HepG2 (cell line): ENCODE measurements at regions not wholly inside any gene's neighbourhood (a gene's known extent, or its start where the extent isn't known, plus 50 kb on each side); places are given as distances from the start of the nearest gene placed in this dataset.
"Not testable (repeated sequence)": the region's sequence is repeated elsewhere in the genome, so short reads cannot be mapped to it uniquely, and the experiment has no call there.

Experiments used
- ATAC-seq: fragments of 200-7000 bp; cut with Tn5 transposase; 3 replicates; pipeline ENCODE4 v1.9.1; 2020; ENCODE audit warnings: mild to moderate bottlenecking, moderate library complexity
- BruUV-seq: library from RNA; stranded (reverse); fragments of 400-500 nt; replicated peaks from 2 replicates; lab custom pipeline; 2021; lab: Mats Ljungman, UMichigan
- CTCF ChIA-PET: fragments of 300-600 bp; formaldehyde crosslinking; extraction: SDS; loops from one replicate; lab custom pipeline; 2021; ENCODE audit warnings: low total read pairs, inconsistent platforms, low intra/inter-chr PET ratio; lab: Yijun Ruan, JAX
- POLR2A ChIA-PET: fragments of 350-600 bp; sonication (Branson Sonifier 250); formaldehyde crosslinking; loops from one replicate; lab custom pipeline; 2020; ENCODE audit warnings: antibody characterized with exemption, inconsistent platforms; lab: Yijun Ruan, JAX
- DNase-seq: peaks from one replicate; pipeline ENCODE4 v3.0.0-alpha.2; 2015; ENCODE audit warnings: low spot score
- FAIRE-seq: peaks from 3 replicates; lab custom pipeline; 2011; peaks lifted over from hg19 to GRCh38; lab: Jason Lieb, UNC
- H2AFZ ChIP-seq: one replicate; pipeline ENCODE4 v1.6.1; 2011; ENCODE audit warnings: low read length, inconsistent platforms
- H3K27ac ChIP-seq: fragments of 300-600 bp; 3 replicates; pipeline ENCODE4 v1.8.0; 2011; ENCODE audit warnings: mixed run types, mild to moderate bottlenecking, mixed read lengths, low read length, inconsistent platforms; ENCODE audit not compliant: insufficient read depth; ENCODE audit errors: extremely low read length
- H3K27me3 ChIP-seq, 2 experiments: fragments of 200-600 bp in 1 of 2; 2 replicates in 1 of 2; 3 replicates in 1 of 2; pipeline versions ENCODE4 v1.6.0 to v1.8.0; 2011; ENCODE audit warnings: low read length in 2 of 2, mild to moderate bottlenecking in 2 of 2, moderate library complexity in 2 of 2, inconsistent platforms in 1 of 2; ENCODE audit not compliant: insufficient read depth in 2 of 2, control insufficient read depth in 1 of 2
- H3K36me3 ChIP-seq, 2 experiments: fragments of 200-600 bp in 1 of 2; replicated peaks in 1 of 2; 2 replicates in 1 of 2; 3 replicates in 1 of 2; pipeline versions ENCODE4 v1.5.1 to v1.8.0; 2011; ENCODE audit warnings: low read length in 2 of 2, inconsistent platforms in 1 of 2; ENCODE audit not compliant: insufficient read depth in 2 of 2, control insufficient read depth in 1 of 2
- H3K4me1 ChIP-seq: 2 replicates; pipeline ENCODE4 v1.5.1; 2012; ENCODE audit warnings: low read length, inconsistent platforms; ENCODE audit not compliant: insufficient read depth
- H3K4me2 ChIP-seq: 2 replicates; pipeline ENCODE4 v1.6.0; 2011; ENCODE audit warnings: low read depth, low read length, inconsistent platforms
- H3K4me3 ChIP-seq, 3 experiments: fragments of 200-600 bp in 1 of 3; sonication (generic), shearing (Covaris generic) in 1 of 3; replicated peaks in 1 of 3; 2 replicates each; pipeline ENCODE4 v1.5.1; 2011 to 2016; ENCODE audit warnings: low read length in 3 of 3, inconsistent platforms in 2 of 3, low read depth in 2 of 3, mild to moderate bottlenecking in 2 of 3, control low read depth in 1 of 3, mixed read lengths in 1 of 3; ENCODE audit not compliant: insufficient read depth in 1 of 3
- H3K79me2 ChIP-seq: one replicate; pipeline ENCODE4 v1.6.1; 2011; ENCODE audit warnings: low read length, inconsistent platforms; ENCODE audit not compliant: insufficient read depth
- H3K9ac ChIP-seq: 2 replicates; pipeline ENCODE4 v1.6.0; 2011; ENCODE audit warnings: mild to moderate bottlenecking, low read depth, low read length, inconsistent platforms; ENCODE audit not compliant: insufficient read depth
- H3K9me3 ChIP-seq: 2 replicates; pipeline ENCODE4 v1.5.1; 2012; ENCODE audit warnings: mild to moderate bottlenecking, low read length
- H4K20me1 ChIP-seq: 2 replicates; pipeline ENCODE4 v1.6.0; 2011; ENCODE audit warnings: inconsistent platforms, mild to moderate bottlenecking, low read length, moderate library complexity; ENCODE audit not compliant: insufficient read depth
- GTF2F1 ChIP-seq: fragments of 150-350 bp; IDR thresholded peaks from 2 replicates; pipeline ENCODE4 v1.6.1; 2014; ENCODE audit warnings: low read length
- MLLT10 ChIP-seq: sonication (generic); formaldehyde crosslinking; IDR thresholded peaks from 2 replicates; pipeline ENCODE4 v1.4.0; 2020; ENCODE audit warnings: missing genetic modification reagents
- TEF ChIP-seq: sonication (generic); formaldehyde crosslinking; IDR thresholded peaks from 2 replicates; pipeline ENCODE4 v1.5.0; 2020; ENCODE audit warnings: missing genetic modification reagents
- WGBS: methylation state at CpG from one replicate; pipeline ENCODE4 v1.1.6; 2017; ENCODE audit warnings: low lambda C conversion rate; 5-methylcytosine and 5-hydroxymethylcytosine counted together
- in situ Hi-C: cut with HindIII; loops from 2 replicates; pipeline ENCODE4 v1.10.0; 2017; ENCODE audit warnings: low pct_unique_long_range_greater_than_20kb; ENCODE audit not compliant: extremely low pct_ligation_motif_present
- intact Hi-C: fragments of 100-400 bp; cut with micrococcal nuclease; formaldehyde crosslinking; loops from one replicate; pipeline ENCODE4 v1.10.0; 2022; ENCODE audit not compliant: unreplicated experiment

DNA sequence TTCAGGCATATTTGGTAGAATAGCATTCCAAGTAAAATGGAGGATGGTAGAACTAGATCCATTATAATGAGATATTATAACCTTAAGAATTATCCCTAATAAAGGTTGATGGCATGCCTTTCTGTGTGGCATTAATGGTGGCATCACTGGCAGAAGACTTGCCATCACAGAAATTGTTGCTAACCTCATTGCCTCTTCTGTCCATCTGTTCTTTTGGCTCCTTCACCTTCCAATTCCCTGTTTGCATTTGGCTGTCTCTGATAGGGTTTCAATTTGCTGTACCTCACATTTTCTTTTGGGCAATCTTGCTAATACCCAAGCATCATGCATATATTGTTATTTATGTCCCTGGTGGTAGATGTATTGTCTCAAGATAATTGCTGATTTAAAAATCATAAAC lies 98.9 kb downstream of the SMPDL3A start:
- no peak overlapping the region for H3K9ac ChIP-seq
- no peaks in the 10 kb centered on the region for H3K36me3 ChIP-seq
- ATAC-seq (no peak), DNase-seq (no peak), FAIRE-seq (no peak)
- no peaks in the 10 kb centered on the region for H3K79me2 ChIP-seq
- no peaks in the 10 kb centered on the region for H4K20me1 ChIP-seq
- no peak overlapping the region for H3K4me2 ChIP-seq
- H3K4me1 ChIP-seq: no peaks in the 10 kb centered on the region
- peaks cover 5% of the 10 kb centered on the region; the same call in 1 of the 2 replicates for H3K9me3 ChIP-seq
- no peak overlapping the region for H3K27ac ChIP-seq
- intact Hi-C loops: no loop called here
- in situ Hi-C loops: no loop called here
- H3K27me3 ChIP-seq: no peaks in the 10 kb centered on the region
- TF ChIP-seq MLLT10 (CRISPR knock-in tag) (no peak), GTF2F1 (no peak), TEF (no peak)
- ChIA-PET CTCF (no interaction called here), POLR2A (no interaction called here)
- no peak overlapping the region for H3K4me3 ChIP-seq
- BruUV-seq: no TSS peak
- H2AFZ ChIP-seq: no peak overlapping the region

GRCh38 chr6:122888680-122889079 lies 99.6 kb downstream of the SMPDL3A start:
- H2AFZ ChIP-seq, H3K27me3 ChIP-seq, H3K9ac ChIP-seq, BruUV-seq, H3K9me3 ChIP-seq, in situ Hi-C loops, POLR2A ChIA-PET, intact Hi-C loops, H3K79me2 ChIP-seq, H3K36me3 ChIP-seq, CTCF ChIA-PET, H3K4me1 ChIP-seq, H3K4me2 ChIP-seq, H4K20me1 ChIP-seq, FAIRE-seq, H3K27ac ChIP-seq, DNase-seq, H3K4me3 ChIP-seq, ATAC-seq: not testable (repeated sequence)
- 28% methylated on average over 1 of the region's 1 CpG for WGBS
